NCI-H82 (cell line): ENCODE measurements at regions not wholly inside any gene's neighbourhood (a gene's known extent, or its start where the extent isn't known, plus 50 kb on each side); places are given as distances from the start of the nearest gene placed in this dataset.
"Not testable (repeated sequence)": the region's sequence is repeated elsewhere in the genome, so short reads cannot be mapped to it uniquely, and the experiment has no call there.

ENCODE experiments used
- DNase-seq: peaks from one replicate; lab custom pipeline; 2025; lab: John Stamatoyannopoulos, UW

GRCh38 chr6:118367314-118367713 lies 180.8 kb upstream of the PLN start:
- DNase-seq, result no peak

GRCh38 chr6:118370722-118371121 lies 177.4 kb upstream of the PLN start:
- DNase-seq, result no peak

GRCh38 chr6:118371955-118372354 lies 176.1 kb upstream of the PLN start:
- no peak for DNase-seq

GRCh38 chr6:118372413-118372812 lies 175.7 kb upstream of the PLN start:
- no peak for DNase-seq

GRCh38 chr6:118377711-118378414 lies 170.2 kb upstream of the PLN start:
- peak; percentile 16 for DNase-seq

GRCh38 chr6:118380620-118381019 lies 167.5 kb upstream of the PLN start:
- DNase-seq, result not testable (repeated sequence)

GRCh38 chr6:118382126-118382525 lies 166.0 kb upstream of the PLN start:
- DNase-seq, result no peak

GRCh38 chr6:118383924-118384323 lies 164.2 kb upstream of the PLN start:
- DNase-seq, result no peak

- no peak for DNase-seq
Observed at GRCh38 chr6:118386975-118387374, 161.1 kb upstream of the PLN start.

GRCh38 chr6:118387921-118388701 lies 160.0 kb upstream of the PLN start:
- DNase-seq, result no peak

GRCh38 chr6:118391086-118391485 lies 157.0 kb upstream of the PLN start:
- no peak for DNase-seq

GRCh38 chr6:118394106-118394505 lies 154.0 kb upstream of the PLN start:
- DNase-seq, result no peak

GRCh38 chr6:118396969-118397368 lies 151.1 kb upstream of the PLN start:
- DNase-seq, result no peak

- DNase-seq, result no peak
Observed at GRCh38 chr6:118397671-118398465, 150.2 kb upstream of the PLN start.

GRCh38 chr6:118400098-118400497 lies 148.0 kb upstream of the PLN start:
- no peak for DNase-seq

GRCh38 chr6:118400582-118400981 lies 147.5 kb upstream of the PLN start:
- no peak for DNase-seq

GRCh38 chr6:118401325-118401975 lies 146.6 kb upstream of the PLN start:
- DNase-seq, result no peak

- no peak for DNase-seq
Observed at GRCh38 chr6:118403036-118403435, 145.1 kb upstream of the PLN start.

GRCh38 chr6:118408863-118409262 lies 139.2 kb upstream of the PLN start:
- DNase-seq, result peak; percentile 4

GRCh38 chr6:118410001-118410400 lies 138.1 kb upstream of the PLN start:
- DNase-seq, result no peak
